ENCODE measurements at regions not wholly inside any gene's neighbourhood (a gene's known extent, or its start where the extent isn't known, plus 50 kb on each side); places are given as distances from the start of the nearest gene placed in this dataset.

DNA sequence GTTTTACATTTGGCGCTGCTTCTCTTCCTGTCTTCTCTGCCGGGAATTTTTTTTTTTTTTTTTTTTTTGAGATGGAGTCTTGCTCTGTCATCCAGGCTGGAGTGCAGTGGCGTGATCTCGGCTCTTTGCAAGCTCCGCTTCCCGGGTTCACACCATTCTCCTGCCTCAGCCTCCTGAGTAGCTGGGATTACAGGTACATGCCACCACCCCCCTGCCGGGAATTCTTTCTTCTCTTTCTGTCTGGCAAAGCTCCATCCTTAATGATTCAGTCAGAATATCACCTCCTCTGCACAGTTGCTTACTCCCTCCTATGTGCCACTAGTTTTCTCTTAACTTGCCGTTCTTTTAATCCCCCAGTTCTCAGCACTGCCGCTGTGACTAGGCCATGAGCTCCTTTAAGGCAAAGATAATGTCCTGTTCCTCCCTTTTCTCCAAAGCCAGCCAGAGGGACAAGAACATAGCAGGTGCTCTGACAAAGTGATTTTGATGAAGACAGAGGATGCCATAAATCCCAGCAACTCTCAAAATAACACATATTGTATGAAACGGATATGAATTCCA is 112.1 kb upstream of the LRATD1 start:
- Histone ChIP-seq H3K9me3 (replicated peaks; ENCODE audit: control insufficient read depth, insufficient read depth, low read length) (peaks cover 3% of the 10 kb centered on the region), H3K36me3 (ENCODE audit: control insufficient read depth in 2 of 2, extremely low read depth in 1 of 2, insufficient read depth in 2 of 2, low read length in 2 of 2) (no peaks in the 10 kb centered on the region), H3K4me2 (ENCODE audit: insufficient read depth, low read length) (no peak overlapping the region), H3K27me3 (ENCODE audit: control insufficient read depth in 2 of 2, insufficient read depth in 2 of 2, low read length in 2 of 2) (no peaks in the 10 kb centered on the region), H3K4me1 (ENCODE audit: control insufficient read depth, extremely low read depth, insufficient read depth, low read length) (no peaks in the 10 kb centered on the region), H3K79me2 (ENCODE audit: control insufficient read depth, insufficient read depth, low read length) (no peaks in the 10 kb centered on the region), H3K27ac (ENCODE audit: insufficient read depth, low read depth, low read length) (no peak overlapping the region), H3K9ac (replicated peaks; ENCODE audit: extremely low read depth, insufficient read depth, low read length) (no peak overlapping the region), H3K9me1 (replicated peaks; ENCODE audit: control insufficient read depth, extremely low read depth, insufficient read depth, low read length) (no peaks in the 10 kb centered on the region), H2AFZ (ENCODE audit: low read depth, low read length) (no peak overlapping the region), H3K4me3 (replicated peaks in 1 of 3; ENCODE audit: insufficient read depth in 1 of 3, low read depth in 1 of 3, low read length in 3 of 3) (no peak overlapping the region), H4K20me1 (replicated peaks; ENCODE audit: control insufficient read depth, extremely low read depth, insufficient read depth, low read length) (no peaks in the 10 kb centered on the region)
- DNase-seq (ENCODE audit: low read depth, low spot score), result no peak
- dilution Hi-C loops (cut with MboI; ENCODE audit: extremely low pct_ligation_motif_present, low sequenced_read_pairs) (no loop called here), intact Hi-C loops (cut with micrococcal nuclease) (no loop called here)
- ChIA-PET POLR2A (no interaction called here), CTCF (no interaction called here)
- no peak for FAIRE-seq
- TF ChIP-seq EZH2 (IDR thresholded peaks at IDR 0.05; ENCODE audit: borderline replicate concordance, low read depth, low read length, severe bottlenecking) (no peak), MYC (IDR thresholded peaks at IDR 0.05; ENCODE audit: low read depth, low read length) (no peak), POLR2A (IDR thresholded peaks at IDR 0.05; ENCODE audit: low read depth, low read length) (no peak), POLR2AphosphoS5 (IDR thresholded peaks at IDR 0.05; ENCODE audit: insufficient read depth, low read depth, low read length) (no peak)
- no TSS peak for BruUV-seq (replicated peaks)

DNA sequence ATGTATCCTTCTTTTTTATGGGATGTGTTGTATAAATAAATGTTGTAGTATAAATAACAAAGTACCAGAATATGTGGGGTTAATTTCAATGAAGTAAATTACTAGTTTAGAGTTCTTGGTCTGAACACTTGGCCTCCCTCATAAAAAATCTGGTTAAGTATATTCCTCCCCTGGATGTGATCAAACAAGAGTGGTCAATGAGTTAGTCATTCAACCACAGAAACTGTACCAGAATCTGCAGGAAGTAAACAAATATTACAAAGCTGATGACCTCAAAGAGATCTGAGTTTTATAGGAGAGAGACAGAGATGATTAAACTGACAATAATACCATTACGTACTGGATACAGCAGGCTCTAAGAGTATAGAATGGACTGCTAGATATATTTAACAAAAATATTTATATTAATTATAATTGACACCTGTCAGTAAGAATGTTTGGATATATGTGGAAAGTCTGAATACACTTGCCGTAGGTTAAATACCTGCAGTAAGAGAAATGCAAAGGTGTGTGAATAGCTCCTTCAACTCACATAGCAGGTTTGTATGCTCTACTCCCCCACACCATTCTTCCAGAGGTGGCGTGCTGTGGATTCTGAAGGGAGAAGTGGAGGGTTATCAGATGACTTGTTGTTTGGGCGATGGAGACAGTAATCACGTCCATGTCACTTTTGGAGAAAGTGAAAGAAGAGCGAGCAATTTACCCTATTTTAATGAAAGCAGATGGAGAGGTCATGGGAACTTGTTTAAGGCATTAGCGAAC is 108.3 kb upstream of the LRATD1 start:
- FAIRE-seq, result no peak
- DNase-seq (ENCODE audit: low read depth, low spot score), result no peak
- H3K9me1 ChIP-seq (replicated peaks; ENCODE audit: control insufficient read depth, extremely low read depth, insufficient read depth, low read length), result no peaks in the 10 kb centered on the region
- no peak for TF ChIP-seq FOS (IDR thresholded peaks at IDR 0.05; ENCODE audit: borderline replicate concordance, insufficient read depth, low read length)
- H3K27me3 ChIP-seq (ENCODE audit: control insufficient read depth in 2 of 2, insufficient read depth in 2 of 2, low read length in 2 of 2), result no peaks in the 10 kb centered on the region
- H3K9me3 ChIP-seq (replicated peaks; ENCODE audit: control insufficient read depth, insufficient read depth, low read length), result peaks cover 3% of the 10 kb centered on the region
- H3K36me3 ChIP-seq (ENCODE audit: control insufficient read depth in 2 of 2, extremely low read depth in 1 of 2, insufficient read depth in 2 of 2, low read length in 2 of 2), result no peaks in the 10 kb centered on the region
- BruUV-seq (replicated peaks), result no TSS peak
- H3K4me1 ChIP-seq (ENCODE audit: control insufficient read depth, extremely low read depth, insufficient read depth, low read length), result no peaks in the 10 kb centered on the region
- ChIA-PET CTCF (no interaction called here), POLR2A (no interaction called here)
- H3K9ac ChIP-seq (replicated peaks; ENCODE audit: extremely low read depth, insufficient read depth, low read length), result no peak overlapping the region
- intact Hi-C loops (cut with micrococcal nuclease) (no loop called here), dilution Hi-C loops (cut with MboI; ENCODE audit: extremely low pct_ligation_motif_present, low sequenced_read_pairs) (no loop called here)
- no peak overlapping the region for H2AFZ ChIP-seq (ENCODE audit: low read depth, low read length)
- no peaks in the 10 kb centered on the region for H4K20me1 ChIP-seq (replicated peaks; ENCODE audit: control insufficient read depth, extremely low read depth, insufficient read depth, low read length)
- H3K4me3 ChIP-seq (replicated peaks in 1 of 3; ENCODE audit: insufficient read depth in 1 of 3, low read depth in 1 of 3, low read length in 3 of 3), result no peak overlapping the region
- H3K27ac ChIP-seq (ENCODE audit: insufficient read depth, low read depth, low read length), result no peak overlapping the region
- H3K4me2 ChIP-seq (ENCODE audit: insufficient read depth, low read length), result no peak overlapping the region
- no peaks in the 10 kb centered on the region for H3K79me2 ChIP-seq (ENCODE audit: control insufficient read depth, insufficient read depth, low read length)

All from endothelial cell of umbilical vein (primary cell).